Stimulated activated CD4-positive, alpha-beta T cell treated with anti-CD3 and anti-CD28 coated beads, TNF-alpha, amount 100 ng/mL, for 48 hours (primary cell): ENCODE measurements at regions not wholly inside any gene's neighbourhood (a gene's known extent, or its start where the extent isn't known, plus 50 kb on each side); places are given as distances from the start of the nearest gene placed in this dataset.
A peak's percentile ranks its signal among the peaks of the same experiment; 100 is the strongest.

Experiments used
- DNase-seq, 3 donors: peaks; one replicate each; pipeline ENCODE4 v3.0.0-alpha.2; 2020; ENCODE audit warnings: low read depth in 3 of 3

DNA sequence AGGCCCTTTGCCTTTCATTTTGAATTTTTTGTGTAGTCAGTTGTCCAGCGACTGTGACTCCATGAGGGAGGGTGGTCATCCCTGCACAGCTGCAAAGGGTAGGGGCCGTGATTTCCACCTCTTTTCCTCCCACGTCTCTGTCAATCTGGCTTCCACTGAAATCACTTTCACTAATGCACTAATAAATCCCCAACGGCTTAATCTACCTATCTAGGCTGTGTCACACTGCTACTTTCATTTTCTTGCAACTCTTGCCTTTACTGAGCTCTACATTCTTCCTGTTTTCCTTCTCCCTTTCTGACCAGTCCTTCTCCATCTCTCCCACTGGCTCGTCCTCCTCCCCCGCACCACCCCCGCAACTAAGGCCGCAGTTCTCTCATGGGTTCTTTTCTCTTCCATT lies 212.3 kb upstream of the FOXN3 start:
- DNase-seq = no peak

GRCh38 chr14:89628521-89628920 lies 211.5 kb upstream of the FOXN3 start:
- no peak for DNase-seq

GRCh38 chr14:89626233-89626806 lies 209.3 kb upstream of the FOXN3 start:
- no peak for DNase-seq

- no peak for DNase-seq
Observed at GRCh38 chr14:89625731-89626232, 208.7 kb upstream of the FOXN3 start.

GRCh38 chr14:89625244-89625713 lies 208.2 kb upstream of the FOXN3 start:
- DNase-seq = no peak

GRCh38 chr14:89624500-89625156 lies 207.6 kb upstream of the FOXN3 start:
- no peak for DNase-seq

DNA sequence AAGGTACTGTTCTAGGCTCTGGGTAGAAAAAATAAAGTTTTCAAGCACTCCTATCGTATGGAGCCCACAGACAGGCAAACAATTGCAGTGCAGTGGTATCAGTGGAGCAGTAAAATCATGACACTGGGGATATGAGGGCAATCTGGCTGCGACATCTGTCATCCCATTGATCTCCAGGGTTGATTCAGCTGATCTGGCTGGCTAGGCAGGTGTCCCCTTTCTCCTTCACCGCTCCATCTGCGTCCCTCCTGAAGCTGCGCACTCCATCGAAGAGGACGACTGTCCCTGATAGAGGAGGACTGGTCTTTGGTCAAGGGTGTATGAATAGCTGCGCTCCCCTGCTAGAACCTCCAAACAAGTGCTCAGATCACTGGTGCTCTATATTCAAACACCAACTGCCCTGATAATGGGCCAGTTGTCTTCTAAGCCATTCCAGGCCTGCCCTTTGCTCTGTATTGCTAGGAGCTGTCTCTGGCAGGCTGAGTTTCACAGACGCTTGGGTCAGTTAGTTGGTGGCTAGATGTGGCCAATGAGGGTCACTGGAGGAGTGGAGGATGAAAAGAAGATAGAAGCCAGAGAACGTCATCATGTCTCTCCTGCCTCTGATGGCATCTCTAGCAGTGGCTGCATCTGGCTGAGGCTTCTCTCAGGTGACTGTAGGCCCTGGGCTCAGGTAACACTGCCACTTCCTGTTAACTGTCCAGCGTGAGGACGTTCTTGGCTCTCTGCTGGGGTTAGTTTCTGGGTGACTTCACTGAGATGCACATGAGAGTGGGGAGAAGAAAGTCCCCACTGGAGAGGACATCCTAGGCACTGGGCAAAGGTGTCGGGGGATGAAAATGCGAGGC lies 205.0 kb upstream of the FOXN3 start:
- DNase-seq = no peak

- peak in 1 of 3 donors; percentile 57 for DNase-seq
Observed at GRCh38 chr14:89621009-89621421, 204.0 kb upstream of the FOXN3 start.

DNA sequence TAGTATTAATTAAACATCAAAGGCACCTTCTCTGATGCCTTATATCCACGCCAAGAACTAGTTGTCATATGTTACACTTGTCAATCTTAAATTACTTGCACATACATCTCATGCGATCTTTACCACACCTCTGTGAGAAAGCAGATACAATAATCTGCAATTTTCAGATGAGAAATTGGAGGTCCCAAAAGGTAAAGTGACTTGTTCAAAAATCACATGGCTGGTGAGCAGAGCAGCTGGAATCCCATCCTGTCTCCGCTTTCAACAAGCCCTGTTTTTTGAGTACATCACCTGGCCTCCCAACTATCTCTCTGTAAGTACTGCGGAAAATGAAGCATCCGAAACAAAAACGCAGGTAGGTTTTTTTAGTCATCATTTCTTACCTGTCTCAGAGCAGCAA lies 203.4 kb upstream of the FOXN3 start:
- no peak for DNase-seq

- DNase-seq = no peak
Observed at GRCh38 chr14:89619596-89619995, 202.6 kb upstream of the FOXN3 start.

DNA sequence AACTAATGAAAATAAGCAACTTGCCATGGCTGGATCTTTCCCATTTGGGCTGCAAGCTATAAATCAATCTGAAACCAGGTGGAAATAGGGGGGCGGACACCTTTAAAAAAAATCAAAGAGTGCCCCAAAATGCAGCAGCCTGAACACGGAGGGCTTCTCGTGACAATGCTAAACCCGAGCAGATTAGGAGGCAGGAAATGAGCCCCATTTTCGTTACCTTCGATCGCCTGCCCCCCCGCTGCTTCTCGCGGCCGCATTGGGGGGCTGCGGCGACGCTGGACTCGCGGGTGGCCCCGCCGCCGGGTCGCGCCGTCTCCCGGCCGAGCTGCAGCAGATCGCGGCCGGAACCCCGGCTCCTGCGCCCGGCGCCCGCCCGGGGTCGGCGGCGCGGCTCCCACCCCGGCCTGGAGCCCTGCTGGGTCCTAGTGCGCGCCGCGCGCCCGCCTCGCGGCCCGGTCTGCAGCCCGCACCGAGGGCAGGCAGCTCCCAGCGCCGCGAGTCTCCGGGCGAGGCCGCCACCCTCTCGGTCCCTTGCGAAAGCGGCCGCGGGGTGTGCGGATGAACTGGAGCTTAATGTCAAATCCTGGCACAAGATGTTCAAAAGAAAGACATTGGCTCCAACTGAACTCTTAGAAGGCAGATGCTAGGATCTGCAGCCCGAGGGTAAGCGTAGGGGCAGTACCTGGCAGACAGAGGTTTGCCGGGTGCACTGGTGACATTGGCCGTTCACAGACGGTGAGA lies 201.9 kb upstream of the FOXN3 start:
- peak in 2 of 3 donors; percentile 25 to 43 for DNase-seq

- DNase-seq = no peak
Observed at GRCh38 chr14:89618330-89618708, 201.3 kb upstream of the FOXN3 start.

DNA sequence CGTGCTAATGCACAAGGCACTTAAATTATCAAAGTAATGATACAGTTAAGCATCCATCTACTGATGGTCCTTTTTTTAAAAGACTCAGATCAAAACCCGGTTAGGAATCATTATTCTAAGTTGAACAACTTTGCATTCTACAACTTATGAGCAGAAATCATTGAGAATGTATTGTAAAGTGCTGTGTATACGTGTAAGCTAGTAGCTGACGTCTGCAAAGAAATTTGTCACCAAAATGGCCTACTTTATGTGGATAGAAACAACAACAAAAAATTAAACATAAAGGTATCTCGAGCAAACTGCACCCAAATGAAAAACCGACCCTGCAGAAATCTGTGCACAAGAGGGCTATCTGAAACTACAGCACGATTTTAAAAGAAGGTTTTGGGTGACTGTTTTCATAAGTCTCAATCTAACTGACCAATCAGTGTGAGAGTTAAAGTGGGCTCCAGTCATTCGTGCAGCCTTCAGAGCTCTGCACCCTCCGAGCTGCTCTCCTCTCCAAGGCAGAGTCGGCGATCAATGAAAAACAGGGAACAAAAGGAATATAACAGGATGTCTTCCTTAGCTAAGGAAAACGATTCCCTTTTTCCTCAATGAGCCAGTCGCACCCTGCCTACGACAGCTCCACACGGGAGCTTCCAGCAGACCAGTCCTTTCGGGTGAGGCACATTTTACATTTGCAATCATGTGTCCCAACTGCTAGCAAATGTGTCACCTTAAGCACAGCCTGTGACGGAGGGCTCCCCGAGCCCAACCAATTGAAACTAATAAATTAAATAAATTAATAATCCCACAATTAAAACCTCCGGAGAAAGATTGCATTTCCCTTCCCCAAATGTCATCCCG lies 200.7 kb upstream of the FOXN3 start:
- no peak for DNase-seq

DNA sequence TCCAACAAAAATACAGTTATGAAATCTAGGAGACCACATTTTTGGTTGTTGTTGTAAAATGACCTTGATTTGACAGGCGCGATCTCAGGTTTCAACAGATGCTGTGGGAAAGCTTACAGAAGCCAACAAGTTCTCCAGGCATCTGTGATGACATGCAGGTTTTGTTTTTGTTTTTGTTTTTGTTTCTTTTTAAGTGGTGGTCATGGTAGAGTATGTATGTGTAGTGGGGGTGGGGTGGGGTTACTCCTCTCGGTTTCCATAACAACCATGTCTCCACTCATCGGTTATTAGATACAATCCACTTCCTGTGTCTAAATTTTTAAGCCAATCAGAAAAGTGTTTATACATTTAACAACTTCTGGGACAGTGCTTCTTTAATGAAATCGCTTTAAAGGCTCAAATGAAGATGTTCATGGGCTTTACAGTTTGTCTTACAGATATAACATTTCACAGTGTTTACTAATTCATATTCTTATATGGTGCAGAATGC lies 199.9 kb upstream of the FOXN3 start:
- DNase-seq = no peak

GRCh38 chr14:89616425-89616824 lies 199.4 kb upstream of the FOXN3 start:
- no peak for DNase-seq

- DNase-seq = no peak
Observed at GRCh38 chr14:89615421-89615820, 198.4 kb upstream of the FOXN3 start.

DNA sequence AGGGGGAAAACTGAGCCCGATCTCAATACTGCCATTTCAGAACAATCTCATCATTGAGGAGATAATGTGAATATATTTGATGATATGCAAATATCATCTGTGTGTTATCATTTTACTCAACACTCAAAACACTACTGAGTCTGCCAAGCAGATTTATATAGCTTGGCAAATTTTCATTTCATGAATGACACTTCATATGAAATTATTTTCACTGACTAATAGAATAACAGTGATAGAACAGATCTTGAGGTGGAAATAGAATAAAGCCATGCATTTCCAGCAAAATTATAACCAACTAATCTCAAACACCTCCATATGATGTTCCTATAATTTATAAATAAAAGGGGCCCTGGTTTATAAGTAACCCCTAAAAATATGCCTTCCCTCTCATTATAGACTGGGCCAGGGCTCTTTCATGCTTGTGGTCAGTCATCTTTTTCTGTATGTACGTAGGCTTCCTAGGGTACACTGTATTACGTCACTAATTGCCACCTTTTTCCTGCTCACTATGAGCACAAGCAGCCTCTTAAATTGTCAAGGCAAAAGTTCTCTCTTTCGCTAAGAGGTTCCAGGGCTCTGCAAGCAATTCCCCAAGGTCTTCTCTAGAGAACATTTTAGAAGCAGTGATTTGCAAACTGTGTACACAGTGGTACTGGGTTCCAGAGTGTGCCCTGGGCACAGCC lies 197.1 kb upstream of the FOXN3 start:
- no peak for DNase-seq

GRCh38 chr14:89613260-89614008 lies 196.4 kb upstream of the FOXN3 start:
- DNase-seq = peak in 1 of 3 donors; percentile 28

GRCh38 chr14:89609500-89610100 lies 192.6 kb upstream of the FOXN3 start:
- no peak for DNase-seq
